Putamen (tissue), 1 donor: ENCODE measurements at regions not wholly inside any gene's neighbourhood (a gene's known extent, or its start where the extent isn't known, plus 50 kb on each side); places are given as distances from the start of the nearest gene placed in this dataset.
A peak's percentile ranks its signal among the peaks of the same experiment; 100 is the strongest.

Experiments used
- DNase-seq: peaks from one replicate; pipeline ENCODE4 v3.0.0-alpha.2; 2016; ENCODE audit warnings: low spot score

DNA sequence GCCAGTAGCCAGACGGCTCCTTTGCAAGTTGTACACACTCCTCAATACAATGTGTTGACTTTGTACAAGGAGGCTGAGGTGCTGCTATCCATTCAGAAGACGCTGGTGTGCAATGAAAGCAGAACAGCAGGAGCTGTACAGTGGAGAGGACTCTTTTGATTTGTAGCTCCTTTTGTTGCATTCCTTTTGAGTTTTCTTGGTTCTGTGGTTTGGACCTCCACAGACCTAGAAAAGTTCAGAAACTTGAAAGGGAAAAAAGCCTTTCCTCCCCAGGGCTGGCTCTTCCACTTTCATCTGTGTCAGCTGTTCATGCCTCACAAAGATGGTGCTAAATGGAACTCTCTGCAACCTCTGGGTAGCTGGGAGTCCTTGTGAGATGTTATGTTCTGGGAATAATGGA is 117.4 kb downstream of the MAT2B start:
- no peak for DNase-seq

DNA sequence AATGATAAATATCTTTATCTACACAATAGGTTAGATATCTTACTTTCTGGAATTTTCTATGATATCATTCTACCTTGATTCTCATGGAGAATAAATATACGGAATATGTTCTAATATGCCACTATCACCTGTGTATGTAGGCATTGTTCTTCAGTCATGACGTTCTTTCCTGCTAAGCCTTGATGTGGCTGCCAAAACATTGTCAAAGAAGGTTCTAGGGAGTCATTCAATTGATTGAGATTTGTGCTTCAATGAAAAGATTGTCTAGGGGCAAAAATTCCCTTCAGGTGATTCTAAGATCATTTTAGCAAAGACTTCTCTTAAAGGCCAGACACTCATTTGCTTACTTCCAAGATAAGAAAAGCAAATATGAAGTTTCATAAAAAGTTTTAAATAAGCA is 118.1 kb downstream of the MAT2B start:
- DNase-seq, result no peak

DNA sequence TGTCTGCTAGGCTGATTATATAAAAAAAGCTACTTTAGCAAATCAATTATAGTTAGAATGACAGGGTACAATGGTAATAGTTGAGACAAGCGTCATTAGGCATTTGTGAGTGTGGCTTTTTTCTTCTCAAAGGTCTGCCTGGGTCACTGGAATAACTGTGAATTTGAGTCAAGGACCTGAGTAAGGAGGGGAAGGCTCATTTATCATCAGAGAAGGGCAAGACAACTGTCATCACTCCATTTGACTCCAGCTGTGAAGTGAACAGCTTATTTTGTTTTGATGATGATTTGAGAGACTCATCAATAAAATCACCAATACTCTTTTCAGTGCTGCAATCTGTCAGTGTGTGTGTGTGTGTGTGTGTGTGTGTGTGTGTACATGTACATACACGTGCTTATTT is 118.6 kb downstream of the MAT2B start:
- DNase-seq, result no peak

DNA sequence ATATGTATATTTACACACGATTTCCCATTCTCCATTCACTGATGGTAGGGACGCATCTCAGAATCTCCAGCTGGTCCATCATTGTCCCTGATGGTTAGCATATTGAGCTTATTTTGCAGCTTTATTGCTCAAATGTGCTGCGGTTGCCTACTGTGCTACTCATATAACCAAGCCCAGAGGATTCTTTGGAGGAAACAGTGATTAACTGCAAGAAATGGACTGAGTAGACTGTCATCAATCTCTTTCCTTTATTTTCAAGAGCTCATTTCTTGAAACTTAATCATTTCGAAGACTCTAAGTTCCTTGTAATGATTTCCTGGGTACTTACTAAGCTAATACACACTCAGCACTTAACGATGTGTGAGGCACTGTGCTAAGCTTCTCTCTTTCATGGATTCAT is 119.0 kb downstream of the MAT2B start:
- DNase-seq, result no peak

DNA sequence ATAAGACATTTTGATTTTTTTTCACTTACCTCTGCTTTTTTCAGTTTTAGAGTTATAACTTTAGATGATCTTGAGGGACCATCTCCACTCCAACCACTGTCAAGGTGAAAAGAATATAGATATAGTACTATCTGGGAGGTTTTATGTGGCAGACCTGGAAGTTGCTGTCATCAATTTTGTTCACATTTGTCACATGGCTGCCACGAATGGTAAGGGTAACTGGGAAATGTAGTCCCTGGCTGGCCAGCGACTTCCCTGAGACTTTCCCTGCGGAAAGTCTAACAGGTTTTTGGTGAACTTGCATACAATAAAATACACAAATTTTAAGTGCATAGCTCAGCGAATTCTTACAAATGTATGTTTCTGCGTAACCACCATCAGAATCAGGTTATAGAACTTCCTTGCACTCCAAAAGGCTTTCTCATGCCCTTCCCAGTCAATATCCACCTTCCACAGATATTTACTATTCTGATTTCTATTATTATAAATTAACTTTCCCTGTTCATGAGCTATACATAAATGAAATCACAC is 121.5 kb downstream of the MAT2B start:
- no peak for DNase-seq

DNA sequence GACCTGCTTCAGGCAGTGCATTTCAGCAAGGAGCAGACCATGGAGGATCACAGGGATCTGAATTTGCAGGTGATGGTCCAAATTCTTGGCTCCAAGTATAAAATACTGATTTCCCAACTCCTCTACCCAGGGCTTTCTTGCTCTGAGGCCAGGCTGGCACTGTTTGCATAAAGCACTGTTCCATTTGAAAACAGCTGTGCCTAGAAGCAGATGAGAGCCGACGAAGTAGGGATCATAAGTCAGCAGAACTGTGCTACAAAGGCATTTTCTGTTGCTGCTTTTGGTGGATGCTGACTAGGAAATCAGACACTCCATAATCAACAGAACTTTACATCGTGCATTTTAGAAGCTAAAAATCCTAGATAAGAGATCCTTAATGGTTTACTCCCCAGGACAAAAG is 126.4 kb downstream of the MAT2B start:
- no peak for DNase-seq

DNA sequence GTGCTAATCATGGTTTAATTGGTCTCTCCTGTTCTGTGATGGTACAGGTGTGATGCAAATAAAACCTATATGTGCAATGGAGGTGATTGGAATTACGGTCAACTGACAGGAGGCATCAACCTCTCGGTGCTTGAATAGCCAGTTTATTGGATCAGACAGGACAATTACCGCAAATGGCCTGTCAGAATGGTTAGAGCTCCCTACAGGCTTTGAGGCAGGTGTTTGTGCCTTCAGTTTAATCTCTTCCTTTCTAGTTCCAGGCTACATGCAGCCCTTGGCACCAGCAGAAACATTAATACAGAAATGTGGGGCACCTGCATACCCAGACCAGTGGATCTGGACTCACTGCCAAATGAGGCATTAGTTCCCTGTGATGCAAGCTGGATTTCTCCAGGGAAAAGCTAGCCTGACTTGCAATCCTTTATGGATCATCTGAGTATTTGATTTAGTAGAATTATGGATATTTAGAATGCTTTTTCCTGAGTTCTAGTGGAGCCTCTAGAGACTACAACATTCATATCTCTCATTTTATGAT is 128.6 kb downstream of the MAT2B start:
- no peak for DNase-seq

DNA sequence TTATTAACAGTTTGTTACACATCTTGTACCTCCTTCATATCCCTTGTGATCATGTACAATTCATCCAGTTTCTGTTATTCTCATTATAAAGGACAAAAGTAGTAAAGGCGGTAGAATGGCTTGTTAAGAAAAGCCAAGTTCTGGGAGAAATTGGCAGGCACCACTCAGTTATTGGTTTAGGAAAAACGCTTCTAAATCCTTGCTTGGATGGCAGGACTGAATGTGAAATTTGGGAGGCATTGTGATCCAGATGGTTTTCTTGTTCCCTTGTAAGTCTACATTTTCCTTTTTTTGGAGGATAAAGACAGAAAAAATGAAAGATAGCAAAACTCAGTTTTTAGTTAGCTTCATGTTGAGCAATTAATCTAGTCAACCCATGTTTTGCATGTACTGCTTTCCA is 130.2 kb downstream of the MAT2B start:
- no peak for DNase-seq

DNA sequence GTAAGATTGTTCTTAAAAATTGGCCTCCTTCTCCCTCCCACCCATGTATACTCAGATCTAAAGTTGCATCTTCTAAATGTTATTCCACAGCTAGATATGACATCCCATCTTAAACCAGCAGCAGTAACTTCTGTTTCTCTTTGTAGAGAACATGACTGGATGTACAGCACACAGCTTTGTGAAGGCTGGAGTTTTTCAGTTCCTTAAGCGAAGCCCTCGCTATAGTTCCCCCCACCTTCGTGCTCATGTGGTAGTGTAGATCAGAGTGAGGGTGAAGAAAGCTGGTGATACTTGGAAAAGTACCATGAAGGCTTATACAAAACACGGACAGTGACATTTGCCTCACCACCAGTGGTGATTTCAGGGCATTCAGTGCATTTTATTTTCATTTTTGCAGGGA is 137.5 kb downstream of the MAT2B start:
- DNase-seq, result no peak

DNA sequence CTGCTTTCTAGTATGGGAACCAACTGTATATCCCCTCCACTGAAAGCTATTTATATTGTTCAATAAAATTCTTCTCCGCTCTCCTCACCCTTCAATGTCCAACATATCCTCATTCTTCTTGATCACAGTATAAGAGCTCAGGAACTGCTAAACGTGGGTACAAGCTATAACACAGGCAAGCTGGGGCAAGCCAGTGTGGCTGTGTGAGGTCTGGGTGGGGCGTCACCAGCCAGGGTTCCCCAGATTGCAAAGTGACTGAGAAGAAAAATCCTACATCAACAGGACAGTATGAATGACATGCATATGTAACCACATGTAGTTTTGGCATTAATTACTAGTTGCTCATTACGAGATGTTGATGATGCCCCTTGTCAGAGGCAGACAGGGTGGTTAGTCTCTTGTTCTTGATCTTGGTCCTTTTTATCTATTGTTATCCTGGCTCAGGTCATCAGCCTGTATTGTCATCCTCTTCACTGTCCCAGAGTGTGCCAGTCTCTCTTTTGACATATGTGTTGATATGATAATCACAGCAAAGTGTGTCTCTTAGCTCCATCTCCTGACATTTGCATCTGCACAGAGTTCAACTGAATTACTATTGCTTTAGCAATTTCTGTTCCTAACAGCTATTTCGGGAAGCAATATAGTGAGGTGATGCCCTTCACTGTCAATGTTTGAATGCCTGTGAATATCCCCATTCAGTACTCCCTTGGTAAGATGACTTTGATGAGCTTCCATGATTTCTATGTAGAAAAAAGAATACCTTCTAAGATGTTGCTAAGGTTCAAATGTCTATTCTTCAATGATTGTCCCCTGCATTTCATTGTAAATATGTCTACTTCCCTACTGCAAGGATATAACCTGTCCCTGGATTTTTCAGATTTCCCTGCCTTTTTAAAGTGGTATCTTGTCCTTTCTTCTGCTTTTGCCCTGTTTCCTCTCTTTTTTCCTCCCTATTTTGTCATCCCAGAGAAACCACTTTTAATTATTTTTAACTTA is 140.3 kb downstream of the MAT2B start:
- DNase-seq, result no peak

DNA sequence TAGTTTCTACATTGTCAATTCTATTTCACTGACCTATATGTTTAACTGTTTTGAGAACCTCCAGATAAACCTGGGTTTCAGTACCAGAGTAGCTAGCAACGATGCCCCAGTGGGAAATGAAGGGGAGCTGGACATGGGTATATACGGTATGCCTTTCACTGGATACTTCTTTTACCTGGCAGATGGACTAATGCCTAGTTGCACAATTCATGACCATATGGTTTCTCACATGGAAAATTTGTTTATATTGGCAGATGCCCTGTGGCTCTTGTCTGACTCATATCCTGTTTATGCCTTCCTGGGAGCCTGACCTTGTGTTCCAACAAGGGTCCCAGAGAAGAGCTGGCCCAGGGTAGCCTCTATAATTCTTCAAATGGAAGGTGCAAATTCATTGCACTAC is 144.1 kb downstream of the MAT2B start:
- DNase-seq, result no peak

DNA sequence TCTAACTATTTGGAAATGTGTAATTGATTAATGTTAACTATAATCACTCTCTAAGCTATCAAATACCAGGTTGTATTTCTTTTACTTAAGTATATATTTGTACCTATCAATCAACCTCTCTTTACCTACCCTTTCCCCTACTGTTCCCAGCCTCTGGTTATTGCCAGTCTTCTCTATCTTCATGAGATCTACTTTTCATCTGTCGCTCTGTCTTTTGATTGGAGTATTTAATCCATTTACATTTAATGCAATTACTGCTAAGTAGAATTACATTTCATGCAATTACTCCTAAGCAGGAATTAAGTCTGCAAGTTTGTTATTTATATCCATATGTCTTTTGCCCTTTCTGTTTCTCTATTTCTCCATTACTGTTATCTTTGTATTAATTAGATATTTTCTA is 148.1 kb downstream of the MAT2B start:
- no peak for DNase-seq

DNA sequence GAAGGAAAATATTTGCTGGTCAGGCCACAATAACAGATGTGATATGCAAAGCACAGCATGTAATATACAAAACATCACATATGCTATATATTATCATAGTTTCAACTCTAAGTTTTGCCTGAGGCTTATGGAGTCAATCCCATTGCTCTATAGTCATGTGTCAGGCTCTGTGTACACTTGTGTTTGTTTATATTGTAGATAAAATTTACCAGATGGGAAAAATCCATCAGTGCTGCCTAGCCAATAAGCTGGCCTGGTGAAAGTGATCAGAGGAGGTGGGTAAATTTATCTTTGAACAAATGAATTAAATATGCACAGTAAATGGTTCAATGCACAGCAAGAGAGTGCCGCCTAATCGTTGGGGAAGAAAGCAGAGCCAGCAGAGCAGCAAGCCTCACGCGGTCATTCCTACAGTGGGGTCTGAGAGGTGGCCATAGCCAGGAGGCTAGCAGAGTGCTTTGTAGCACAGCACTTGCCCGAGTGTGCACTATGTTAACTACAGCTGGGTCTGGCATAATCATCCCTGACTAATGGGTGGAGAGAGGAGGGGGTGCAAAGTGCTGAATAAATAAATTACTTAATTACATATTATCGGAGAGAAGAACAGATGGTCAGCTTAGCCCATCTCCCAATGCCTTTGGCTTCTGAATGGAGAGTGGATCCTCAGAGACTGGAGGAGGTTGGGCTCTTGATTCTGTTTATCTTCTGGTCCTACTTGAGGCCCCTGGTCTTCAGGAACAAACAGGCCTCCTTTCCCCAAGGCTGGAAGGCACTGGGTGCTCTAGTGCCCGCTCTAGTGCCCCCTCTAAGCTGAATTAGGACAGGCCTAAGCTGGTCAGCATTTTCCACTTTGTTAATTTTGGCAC is 153.5 kb downstream of the MAT2B start:
- DNase-seq, result no peak

DNA sequence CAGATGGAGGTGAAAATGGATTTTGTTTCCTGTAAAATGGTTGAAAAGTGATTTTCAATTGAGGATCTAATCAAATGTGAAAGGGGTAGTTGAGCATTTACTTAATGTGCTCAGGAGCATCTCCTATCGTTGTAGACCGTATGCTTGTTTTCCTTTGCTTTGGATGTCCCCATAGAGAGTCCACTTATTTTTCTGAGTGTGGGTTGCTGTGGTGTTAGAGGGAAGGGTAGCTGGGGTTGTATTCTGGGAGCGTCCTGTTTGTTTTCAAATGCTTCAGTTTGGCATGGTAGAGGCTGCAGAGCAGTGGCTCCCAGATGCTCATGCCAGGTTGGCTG is 154.1 kb downstream of the MAT2B start:
- no peak for DNase-seq

DNA sequence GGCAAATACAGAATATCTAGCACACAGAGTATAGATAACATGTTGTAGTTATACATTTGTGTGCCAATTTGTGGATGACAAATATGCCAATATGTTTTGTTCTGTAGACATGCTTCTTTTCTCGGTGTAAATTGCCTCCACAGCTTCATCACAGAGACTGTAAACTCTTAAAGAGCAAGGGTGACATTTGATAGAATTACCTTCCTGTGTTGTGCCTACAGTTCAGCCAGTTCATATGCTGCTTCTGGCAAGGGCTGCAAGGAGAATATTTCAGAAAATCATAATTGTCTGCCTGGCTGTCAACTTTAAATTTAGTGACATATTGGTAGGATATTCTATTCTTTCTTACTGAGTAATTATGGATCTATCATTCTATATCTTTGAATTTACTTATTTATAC is 155.1 kb downstream of the MAT2B start:
- DNase-seq, result no peak

DNA sequence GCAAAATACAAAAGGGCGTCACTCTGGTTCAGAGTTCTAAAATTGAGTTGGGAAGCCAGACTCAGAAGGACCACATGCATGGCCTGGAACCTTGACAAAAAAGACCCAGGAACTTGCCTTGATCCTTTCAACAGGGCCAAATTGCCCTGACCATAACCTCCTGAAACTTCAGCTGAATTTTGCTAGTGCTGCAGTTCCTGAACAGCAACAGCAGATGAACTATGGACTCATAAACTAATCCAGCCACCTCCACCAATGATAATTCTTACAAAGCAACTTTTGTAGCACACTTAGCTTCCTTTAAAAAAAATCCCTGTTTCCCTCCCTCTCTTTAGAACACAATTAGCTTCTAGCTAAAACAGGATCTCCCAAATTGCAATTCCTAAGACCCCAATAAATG is 155.9 kb downstream of the MAT2B start:
- DNase-seq, result no peak

DNA sequence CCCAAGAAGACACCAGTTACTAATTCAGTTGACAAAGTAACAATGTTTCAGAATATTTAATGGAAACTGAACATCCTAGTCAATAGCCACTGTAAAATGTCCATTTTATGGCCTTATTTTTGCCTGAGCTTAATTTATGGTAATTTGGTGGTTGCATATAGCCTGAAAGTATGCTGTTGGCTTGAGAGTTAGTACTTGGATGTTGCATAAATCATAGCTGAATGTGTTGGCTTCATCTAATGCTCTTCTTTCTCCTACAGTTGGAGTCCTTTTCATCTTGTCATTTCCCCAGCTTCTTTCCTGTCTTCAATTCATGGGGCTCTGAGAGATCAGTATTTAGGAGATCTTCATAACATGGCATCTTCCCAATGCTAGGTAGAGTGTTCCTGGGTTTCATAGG is 164.6 kb downstream of the MAT2B start:
- DNase-seq, result no peak

DNA sequence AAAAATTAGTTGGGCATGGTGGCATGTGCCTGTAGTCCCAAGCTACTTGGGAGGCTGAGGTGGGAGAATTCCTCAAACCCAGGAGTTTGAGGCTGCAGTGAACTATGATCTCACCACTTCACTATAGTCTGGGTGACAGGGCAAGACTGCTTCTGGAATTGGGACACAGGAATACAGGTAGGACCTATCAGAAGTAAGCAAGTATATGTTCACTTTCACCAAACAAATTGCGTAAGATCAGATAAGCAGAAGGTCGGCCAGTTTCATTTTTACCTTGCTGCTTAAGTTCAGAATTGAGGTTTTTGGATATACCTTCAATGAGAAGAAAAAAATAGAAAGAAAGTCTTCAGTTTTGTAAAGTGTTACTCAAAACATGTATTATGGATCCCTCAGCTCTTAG is 171.7 kb downstream of the MAT2B start:
- no peak for DNase-seq

DNA sequence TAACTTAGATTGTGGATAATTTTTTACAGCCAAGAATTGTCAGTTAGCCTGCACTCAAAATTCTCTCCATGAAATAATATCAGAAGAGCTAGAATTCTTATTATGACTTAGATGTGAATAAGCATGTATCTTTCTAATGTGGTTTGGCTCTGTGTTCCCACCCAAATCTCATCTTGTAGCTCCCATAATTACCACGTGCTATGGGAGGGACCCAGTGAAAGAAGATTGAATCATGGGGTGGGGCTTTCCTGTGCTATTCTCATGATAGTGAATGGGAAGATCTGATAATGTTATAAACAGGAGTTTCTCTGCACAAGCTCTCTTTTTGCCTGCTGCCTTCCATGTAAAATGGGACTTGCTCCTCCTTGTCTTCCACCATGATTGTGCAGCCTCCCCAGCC is 176.8 kb downstream of the MAT2B start:
- no peak for DNase-seq

DNA sequence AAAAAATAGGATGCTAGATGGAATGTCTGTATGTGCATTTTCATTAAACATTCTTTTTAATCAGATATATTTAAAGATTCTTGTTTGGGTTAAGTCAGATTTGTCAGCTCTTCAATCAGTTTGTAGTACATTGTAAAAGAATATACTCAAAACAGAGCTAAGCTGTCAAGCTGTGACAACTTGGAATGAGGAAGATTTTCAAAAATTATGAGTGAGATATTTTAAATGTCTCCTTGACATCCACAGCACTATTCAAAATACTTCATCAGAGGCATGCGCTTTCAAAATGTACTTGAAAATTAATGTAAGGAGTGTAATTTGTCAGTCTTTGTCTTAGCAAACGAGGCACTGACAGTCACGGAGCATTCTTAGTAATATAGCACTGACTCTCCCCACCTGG is 182.0 kb downstream of the MAT2B start:
- no peak for DNase-seq

DNA sequence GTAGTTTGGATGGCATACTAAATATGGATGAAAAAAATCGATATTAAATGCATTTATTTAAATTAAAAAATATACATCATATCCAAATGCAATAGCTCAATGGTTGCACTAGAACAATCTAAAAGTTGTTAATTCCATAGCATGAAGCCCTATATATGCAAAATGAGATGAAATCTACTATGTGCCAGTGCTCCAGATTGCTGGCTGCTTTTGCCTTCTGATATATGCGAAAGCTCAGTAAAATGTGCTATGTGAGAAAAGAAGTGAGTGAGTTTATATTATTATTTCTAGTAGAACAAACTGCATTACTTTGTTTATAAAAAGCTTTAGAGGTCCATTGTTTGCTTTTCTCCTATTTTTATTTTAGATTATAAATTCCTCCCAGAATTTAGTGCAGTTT is 186.7 kb downstream of the MAT2B start:
- no peak for DNase-seq

DNA sequence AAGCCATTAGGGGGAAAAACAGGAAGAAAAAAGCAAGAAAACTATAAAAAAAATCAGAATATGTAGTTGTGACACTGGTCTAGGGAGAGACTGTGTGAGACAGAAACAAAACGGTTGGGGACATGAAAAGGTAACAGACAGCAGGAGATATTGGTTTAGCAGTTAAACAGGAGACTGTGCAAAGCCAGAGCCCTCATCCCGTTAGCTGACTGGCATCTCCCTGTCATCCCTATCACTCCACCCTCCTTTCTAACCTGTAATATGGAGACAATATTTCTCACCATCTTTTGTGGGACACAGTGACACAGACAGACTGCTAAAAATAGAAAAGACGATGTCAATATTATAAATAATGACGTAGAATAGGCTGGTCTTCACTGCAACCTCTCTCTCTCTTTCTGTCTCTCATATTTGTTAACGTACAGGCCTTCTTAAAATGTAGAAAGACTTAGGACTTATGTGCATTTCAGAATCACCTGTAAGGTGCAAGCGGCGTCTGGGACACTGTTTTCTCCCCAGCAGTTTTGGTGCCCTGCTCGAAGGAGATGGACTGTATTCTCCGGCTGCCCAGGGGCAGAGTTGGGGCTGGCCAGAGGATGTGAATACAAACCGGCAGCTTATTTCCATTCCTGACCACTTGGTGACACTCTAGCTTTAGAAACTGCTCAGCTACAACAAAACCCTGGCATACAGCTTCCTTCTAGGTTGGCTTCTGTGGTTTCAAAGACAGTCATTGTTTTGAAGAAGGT is 190.6 kb downstream of the MAT2B start:
- DNase-seq, result peak; percentile 37
